A204.1 (cell line): ENCODE measurements at regions not wholly inside any gene's neighbourhood (a gene's known extent, or its start where the extent isn't known, plus 50 kb on each side); places are given as distances from the start of the nearest gene placed in this dataset.

Experiments
- FAIRE-seq: peaks from 2 replicates; lab custom pipeline; 2012; peaks lifted over from hg19 to GRCh38; lab: Jason Lieb, UNC

DNA sequence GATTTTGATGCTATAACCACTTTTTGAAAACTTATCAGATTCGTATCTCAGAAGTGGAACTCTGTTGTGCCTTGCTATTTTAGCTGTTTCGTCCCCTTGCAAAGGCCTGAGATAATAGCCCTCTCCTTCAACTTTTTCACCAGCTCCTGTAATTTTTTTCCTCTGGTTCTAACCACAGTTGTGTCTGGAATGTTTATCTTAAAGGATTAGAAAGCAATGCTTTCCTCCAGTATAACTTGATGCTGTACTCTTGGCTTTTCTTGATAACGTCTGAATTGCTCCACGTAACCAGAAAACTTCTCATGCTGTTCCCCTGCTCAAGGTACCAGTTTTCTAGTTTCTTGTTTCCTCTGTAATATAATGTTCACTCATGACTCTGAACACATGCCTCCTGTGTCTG is 209.4 kb downstream of the DTWD2 start:
- FAIRE-seq: no peak

DNA sequence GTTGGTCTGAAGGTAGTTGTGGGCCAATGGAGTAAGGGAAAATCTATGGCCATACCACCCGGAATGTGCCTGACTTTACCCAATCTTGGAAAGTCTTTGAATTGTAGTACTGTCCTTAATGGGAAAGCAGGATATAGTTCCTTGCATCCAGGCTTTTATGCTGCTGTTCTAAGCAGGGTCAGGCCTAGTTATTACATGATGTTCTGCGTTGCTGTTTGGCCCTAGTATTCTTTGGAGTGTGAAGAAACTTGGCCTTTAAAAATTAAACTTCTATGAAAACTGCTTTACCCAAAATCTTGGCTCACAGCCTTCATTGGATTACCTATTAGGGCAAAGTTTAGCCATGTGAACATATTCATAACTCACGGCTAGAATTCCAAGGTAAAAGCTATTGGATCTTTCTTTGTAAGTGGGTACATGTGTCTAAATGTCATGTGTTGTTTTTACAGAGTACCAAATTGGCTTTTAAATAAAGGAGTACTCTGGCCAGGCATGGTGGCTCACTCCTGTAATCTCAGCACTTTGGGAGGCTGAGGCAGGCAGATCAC is 211.1 kb downstream of the DTWD2 start:
- no peak for FAIRE-seq

DNA sequence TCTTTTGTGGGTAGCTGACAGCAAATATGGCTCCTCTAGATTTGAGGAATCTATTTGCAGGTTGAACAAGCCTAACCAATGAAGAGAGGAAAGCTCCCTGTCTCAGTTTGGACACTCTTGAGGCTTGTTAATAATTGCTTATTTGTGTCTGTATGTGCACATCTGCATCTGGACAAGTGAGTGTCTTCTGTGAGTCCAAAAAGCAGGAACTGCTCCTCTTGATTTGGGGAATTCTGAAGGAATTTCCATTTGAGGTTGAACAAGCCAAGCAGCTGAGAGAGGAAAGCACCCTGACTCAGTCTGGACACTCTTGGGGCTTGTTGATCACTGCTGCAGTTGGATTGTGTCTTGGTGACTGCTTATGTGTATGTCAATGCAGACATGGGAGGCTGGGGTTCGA is 211.6 kb downstream of the DTWD2 start:
- FAIRE-seq: no peak

DNA sequence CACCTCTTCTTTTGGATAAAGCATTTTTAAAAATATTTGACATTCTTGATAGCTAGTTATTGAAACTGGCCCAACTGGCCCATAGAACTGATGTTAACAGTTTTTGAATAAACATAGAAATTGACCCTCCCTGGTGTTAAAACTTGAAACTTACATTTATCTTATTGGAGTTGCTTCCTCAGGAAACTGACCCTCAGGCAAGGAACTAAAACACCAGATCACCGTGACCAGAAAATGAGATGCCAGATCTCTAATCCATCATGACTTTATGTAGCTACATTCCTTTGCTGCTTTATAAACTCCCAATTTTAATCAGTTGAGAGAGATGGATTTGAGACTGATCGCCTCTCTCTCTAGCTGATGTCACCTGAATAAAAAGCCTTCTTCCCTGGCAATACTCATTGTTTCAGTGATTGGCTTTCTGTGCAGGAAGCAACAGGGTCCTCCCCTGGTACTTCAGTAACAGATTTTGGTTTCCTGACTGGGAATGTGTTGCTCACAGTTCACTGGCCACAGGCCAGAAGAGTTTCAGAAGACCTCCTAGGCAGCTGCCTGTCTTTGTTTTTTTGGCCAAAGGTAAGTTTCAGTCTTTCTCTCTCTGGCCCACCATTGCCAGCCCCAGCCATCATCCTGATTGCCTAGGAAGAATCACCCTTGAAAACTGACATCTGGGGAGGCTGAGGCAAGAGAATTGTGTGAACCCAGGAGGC is 212.4 kb downstream of the DTWD2 start:
- no peak for FAIRE-seq

DNA sequence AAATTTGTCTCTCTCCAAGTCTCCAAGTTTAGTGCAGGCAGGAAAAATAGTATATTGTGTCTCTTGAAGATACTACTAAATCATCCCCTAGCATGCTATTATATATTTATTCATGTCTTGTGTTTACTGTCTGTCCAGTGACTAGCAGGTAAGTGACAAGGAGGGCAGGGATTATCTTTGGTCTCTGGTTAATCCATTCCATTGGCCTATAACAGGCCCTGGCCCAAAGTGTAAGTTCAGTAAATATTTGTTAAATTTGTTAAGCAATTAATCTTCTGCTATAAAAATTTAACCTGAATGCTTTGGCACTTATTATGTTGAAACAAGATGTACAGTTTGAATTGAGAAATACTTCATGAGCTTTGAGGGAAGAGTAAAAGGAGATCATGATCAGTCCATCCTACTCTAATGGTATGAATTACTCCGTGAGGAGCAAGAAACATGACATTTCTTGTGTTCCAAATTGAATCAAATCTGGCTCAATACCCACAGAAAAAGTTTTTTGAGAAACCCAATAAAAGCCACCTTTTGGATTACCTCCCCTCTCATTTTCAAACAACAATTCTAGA is 219.7 kb downstream of the DTWD2 start:
- FAIRE-seq: no peak

DNA sequence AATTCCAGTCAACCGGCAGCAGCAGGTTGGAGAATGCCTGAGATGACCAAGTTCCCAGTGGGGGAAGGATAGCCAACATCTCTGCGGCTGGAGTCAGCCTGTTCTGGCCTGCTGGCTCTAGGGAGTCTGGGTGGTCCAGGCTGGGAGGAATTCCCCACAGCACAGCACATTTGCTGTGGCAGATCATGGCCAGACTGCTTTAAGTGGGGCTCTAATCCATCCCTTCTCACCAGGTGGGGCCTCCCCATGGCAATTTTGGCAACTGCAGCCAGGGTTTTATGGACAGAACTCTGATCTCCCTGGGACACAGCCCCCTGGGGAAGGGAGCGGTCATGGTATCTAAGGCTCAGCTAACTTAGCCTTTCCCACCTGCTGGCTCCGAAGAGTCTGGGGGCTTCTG is 226.1 kb downstream of the DTWD2 start:
- no peak for FAIRE-seq

DNA sequence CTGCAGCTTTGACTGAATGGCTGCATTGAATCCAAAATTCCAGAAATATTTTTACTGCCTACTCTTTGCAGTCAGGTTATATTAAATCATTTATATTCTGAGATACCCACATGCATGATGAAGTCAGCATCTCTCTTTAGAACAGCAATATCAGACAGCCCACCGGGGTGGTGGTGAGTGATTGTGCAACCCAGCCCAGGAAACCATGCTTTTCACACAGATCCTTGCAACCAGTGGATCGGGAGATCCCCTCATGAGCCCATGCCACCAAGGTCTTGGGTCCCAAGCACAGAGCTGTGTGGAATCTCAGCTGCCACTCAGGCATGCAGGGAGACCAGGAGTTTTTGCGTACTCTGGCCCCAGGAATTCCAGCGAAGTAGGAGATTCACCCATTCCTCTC is 226.5 kb downstream of the DTWD2 start:
- no peak for FAIRE-seq

DNA sequence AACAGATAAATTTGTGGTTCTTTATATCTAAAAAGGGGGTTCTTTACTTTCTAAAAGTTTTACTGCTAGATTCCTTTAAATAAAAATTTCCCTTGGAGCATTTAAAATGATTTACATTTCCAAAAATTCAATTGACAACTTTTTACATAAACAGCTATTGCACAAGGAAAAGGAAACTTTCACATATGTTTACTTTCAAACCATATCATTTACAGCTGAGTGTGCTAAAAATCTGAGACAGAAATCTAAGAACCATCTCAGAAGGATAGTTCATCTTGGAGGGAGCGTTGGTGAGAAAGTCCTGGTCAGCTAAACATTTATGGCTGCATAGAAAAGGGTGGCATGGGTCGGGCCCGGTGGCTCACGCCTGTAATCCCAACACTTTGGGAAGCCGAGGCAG is 235.4 kb downstream of the DTWD2 start:
- FAIRE-seq: no peak

DNA sequence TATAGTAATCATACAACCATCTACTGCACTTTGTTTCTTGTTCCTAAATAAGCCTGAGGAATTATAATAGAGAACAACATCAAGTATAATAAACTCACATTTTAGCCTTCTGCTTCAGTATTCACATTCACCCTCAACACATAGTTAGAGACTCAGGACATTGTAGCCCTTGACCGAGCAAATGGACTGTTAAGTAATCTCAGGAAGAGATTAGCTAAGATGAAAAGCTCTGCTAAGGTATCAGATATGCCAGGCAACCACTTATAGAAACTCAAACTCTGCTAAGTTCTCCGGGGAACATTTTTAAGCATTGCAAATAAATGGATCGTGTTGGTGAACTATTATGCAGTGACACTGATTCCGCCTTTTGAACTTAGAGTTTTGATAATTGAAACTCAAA is 252.0 kb downstream of the DTWD2 start:
- FAIRE-seq: no peak

DNA sequence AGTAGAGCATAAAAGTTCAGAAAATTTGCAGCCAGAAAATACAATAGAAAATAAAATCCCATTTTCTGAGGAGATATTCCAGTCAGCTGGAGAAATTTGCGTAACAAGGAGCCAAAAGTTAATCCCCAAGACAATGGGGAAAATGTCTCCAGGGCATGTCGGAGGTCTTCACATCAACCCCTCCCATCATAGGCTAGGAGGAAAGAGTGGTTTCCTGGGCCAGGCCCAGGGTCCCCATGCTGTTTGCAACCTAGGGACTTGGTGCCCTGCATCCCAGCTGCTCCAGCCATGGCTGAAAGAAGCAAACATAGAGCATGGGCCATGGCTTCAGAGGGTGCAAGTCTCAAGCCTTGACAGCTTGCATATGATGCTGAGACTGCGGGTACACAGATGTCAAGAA is 255.0 kb downstream of the DTWD2 start:
- FAIRE-seq: no peak

DNA sequence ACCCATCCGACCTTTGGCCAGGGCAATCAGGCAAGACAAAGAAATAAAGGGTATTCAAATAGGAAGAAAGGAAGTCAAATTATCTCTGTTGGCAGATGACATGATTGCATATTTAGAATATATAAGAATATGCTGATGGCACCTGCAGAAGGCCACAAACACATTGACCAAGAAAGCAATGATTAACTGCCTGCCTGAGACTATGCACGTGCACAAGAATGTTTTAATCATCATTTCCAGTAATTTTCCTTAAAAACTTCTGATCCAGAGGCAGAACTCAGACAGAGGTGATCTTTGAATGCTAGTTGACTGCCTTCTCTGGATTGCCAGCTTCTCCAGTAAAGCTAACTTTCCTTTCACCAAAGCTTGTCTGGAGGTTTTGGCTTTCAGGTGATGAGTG is 260.2 kb downstream of the DTWD2 start:
- no peak for FAIRE-seq

DNA sequence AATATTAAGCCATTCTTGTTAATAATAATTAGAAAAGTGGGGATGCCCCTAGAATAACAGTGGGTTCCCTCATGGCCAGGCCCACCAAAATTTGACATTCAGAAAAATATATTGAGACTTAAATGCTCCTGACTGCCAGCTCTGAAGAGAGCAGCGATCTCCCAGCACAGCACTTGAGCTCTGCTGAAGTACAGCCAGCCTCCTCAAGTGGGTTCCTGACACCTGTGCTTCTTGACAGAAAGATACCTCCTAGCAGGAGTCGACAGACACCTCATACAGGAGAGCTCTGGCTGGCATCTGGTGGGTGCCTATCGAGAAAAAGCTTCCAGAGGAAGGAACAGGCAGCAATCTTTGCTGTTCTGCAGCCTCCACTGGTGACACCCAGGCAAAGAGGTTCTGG is 261.5 kb downstream of the DTWD2 start:
- FAIRE-seq: no peak

DNA sequence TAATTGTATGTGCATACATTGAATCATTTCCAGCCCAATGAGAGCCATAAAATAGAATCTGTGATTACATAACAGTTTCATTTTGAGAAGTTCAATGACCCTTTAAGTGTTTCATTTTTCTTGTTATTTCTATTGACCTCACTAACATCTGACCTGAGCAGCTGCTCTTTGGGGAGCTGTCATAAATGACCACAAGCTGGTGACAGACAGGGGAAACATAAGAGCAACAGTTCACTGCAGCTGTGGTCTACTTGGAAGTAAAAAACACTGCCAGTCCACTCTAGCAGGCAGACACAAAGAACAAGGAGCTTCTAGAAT is 265.4 kb downstream of the DTWD2 start:
- FAIRE-seq: no peak

DNA sequence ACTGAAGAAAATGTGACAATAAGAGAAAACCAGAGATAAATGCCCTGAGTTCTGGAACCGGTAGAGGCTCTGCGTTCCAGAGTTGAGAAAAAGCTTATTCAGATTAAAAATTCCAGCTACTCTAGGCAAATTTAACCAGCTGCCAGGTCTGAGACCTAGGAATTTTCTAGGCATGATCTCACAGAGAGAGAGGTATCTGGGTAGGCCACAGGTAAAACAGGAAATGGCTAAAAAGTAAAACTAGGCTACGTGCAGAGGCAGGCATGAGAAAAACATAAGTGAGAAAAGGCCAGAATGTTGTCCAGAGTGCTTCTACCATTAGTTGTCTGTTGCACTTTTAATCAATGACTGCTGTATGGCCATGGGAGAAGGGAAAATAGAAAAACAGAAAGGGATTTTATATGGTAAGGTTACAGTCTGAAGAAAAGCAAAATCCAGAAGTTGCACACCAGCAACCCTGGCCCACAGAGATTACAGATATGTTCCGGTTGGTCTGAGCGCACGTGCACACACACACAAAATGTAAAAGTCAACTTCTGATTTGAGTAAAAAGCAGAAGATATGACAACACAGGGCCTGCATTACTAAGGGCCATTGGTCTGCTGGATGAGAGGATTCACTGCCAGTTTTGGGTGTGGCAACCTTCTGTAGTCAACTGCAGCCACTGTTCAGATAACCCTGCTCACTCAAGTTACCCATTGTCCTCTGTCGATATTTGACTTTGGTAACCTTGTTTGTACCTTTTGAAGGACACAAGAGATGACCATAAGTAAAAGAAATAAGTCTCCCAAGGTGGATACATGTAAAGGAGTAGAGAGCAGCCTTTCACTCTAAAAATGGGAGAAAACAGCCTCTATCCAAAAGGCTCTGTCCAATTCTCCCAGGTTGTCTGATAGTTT is 266.0 kb downstream of the DTWD2 start:
- FAIRE-seq: no peak

DNA sequence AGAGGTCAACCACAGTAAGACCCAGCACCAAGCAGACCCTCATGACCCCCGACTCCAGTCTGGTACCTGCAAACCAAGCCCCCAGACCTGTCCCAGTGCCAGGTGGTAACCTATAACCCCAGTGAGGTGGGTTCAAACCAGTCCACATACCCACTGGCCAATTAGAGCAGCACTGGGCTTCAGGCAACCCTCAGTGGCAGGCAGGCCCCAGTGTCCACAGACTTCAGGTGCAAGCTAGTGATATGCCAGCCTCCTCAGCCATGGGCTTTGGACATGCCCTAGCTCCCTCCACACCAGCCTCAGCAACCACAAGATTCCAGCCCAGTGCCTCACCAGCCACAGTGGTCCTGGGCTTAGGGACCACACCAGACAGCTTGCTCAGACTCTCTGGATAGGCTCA is 276.6 kb downstream of the DTWD2 start:
- FAIRE-seq: no peak

DNA sequence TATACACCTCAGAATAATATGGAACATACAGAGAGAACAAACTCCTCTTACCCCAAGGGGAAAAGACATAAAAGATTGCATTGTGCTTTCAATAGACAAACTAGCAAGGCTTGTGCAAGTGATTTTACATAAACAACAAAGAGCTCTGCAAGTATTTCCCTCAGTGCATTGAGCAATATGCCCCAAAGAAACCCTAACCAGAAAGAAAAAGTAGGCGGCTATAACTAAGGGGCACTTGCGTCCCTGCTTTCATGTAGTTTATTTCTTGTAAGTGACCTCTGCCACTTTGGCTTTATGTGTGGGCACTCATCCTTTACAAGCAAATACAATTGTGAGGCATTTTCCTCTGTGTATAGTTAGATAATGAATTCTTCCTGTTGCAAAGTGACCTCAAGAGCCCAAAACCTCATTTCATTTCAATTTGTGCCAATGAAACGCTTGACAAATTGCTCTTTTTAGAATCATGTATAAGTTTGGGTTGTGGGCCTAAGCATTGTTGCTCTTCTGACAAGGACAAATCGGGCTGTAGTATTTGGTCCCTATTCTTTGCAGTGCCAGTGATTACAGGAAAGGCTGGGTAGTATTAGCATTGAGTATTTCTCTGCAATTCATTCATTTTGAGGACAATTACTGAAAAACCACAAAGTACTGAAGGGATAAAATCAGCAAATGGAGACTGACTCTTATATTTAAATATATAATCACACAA is 282.2 kb downstream of the DTWD2 start:
- FAIRE-seq: no peak

DNA sequence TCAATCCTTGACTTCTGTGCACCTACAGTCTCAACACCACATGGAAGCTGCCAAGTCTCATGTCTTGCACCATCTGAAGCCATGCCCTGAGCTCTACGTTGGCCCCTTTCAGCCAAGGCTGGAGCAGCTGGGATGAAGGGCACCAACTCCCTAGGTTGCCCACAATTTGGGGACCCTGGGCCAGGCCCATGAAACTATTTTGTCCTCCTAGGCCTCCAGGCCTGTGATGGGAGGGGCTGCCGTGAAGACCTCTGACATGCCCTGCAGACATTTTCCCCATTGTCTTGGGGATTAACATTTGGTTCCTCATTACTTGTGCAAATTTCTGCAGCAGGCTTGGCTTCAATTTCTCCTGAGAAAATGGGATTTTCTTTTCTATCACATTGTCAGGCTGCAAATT is 285.1 kb downstream of the DTWD2 start:
- FAIRE-seq: no peak

DNA sequence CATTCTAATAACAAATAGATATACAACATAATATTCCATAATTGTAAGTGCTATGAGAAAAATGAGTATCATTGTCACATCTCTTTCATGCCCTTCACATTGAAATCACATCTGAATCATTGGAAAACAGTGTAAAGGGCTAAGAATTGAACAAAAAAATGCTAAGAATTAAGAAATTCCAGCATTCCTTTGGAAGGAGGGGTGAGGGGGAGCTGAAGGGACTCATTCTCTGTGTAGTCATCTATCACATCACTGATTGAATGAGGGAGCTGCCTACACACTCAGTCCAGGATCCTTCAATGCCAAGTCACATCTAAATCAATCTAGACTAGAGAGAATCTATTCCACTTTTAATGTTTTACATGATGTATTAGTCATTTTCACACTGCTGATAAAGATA is 286.6 kb downstream of the DTWD2 start:
- no peak for FAIRE-seq

DNA sequence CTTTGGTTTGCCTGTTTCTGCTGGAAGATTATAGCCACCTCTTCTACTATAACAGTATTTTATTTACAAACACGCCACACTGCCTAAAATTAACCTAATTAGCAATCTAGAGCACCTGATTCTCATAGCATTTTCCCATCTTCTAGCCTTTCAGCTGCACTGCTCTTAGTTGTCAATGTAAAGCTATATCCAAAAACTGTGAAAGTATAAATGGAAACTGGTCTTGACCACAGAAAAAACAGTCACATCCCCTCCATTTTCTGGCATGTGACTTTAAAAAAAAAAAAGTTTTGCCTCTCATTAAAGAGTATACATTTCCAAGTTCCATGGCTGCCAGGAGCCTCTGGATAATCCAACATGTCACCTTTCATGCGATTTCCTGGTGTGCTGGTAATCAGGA is 287.8 kb downstream of the DTWD2 start:
- FAIRE-seq: no peak

DNA sequence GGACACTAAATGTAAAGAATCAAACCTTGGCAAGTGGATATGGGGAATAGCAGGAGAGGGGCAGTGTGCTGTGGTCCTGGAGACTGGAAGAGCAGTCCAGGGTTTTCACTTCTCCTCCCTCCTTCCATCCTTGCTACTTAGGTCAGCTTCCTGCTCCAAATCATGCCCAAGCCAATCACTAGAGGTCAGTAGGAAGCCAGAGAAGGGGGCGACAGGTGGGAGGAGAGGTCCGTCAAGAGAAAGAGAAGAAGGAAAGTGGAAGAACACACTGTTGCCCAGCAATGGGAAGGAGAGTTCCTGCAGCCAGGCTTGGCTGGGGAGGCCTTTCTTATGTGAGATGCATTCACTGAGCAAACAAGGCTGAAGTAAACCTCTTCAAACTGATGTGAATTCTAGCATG is 289.6 kb downstream of the DTWD2 start:
- no peak for FAIRE-seq

DNA sequence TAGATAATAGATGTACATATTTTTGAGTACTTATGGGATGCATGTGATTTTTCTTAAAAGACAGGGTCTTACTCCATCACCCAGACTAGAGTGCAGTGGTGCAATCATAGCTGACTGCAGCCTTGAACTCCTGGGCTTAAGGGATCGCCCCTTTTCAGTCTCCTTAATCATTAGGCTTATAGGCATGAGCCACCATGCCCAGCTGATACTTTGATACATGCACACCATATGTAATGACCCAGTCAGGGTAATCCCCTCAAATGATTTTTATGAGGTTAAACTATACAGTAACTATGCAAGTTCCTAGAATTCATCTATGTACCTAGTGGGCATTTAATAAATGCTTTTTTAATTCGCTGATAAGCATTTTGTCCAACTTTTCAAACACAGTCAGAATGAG is 292.3 kb downstream of the DTWD2 start:
- FAIRE-seq: no peak

DNA sequence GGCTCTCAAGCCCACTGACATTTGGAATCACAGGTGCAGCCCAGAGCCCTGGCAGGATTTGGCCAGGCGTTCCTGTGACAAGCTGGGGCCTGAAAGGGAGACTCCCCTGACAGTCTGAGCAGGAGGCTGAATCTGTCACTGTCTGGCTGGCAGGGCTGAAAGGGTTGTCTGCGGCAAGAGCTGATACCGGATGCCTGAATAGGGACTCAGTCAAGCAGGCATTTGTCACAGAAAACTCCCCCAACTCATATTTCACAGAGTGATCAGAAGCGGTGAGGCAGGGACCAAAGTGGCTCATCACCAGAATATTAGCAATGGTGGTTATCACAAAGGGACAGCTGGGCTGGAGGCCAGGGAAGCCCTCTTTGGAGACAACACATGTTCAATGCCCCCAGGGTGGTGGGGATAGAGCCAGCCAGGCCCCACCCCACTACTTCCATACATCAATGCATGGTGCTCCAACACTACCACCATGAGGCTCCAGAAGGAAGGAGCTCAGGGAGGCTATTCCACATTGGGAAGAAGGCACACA is 295.5 kb downstream of the DTWD2 start:
- no peak for FAIRE-seq
